ENCODE measurements at regions not wholly inside any gene's neighbourhood (a gene's known extent, or its start where the extent isn't known, plus 50 kb on each side); places are given as distances from the start of the nearest gene placed in this dataset.

DNA sequence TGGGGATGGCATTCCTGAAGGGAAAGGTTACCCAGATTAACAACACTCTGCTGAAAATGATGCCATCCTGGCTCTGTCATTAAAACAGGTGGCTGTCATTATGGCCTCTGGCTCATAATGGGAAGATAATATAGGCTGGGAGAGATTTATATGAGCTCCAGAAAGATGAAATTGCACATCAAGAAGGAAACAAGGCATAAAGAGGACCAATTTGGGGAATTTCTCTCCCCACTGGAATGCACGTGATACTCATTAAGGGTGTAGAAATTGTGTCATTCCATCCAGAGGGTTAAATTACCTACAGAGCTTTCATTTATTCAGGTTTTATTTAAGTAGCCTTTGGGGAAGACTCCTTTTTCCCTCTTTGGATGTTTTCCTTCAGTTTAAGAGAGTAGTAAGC, 71.6 kb upstream of the CELF2 start:
- TF ChIP-seq, protein P1, sequence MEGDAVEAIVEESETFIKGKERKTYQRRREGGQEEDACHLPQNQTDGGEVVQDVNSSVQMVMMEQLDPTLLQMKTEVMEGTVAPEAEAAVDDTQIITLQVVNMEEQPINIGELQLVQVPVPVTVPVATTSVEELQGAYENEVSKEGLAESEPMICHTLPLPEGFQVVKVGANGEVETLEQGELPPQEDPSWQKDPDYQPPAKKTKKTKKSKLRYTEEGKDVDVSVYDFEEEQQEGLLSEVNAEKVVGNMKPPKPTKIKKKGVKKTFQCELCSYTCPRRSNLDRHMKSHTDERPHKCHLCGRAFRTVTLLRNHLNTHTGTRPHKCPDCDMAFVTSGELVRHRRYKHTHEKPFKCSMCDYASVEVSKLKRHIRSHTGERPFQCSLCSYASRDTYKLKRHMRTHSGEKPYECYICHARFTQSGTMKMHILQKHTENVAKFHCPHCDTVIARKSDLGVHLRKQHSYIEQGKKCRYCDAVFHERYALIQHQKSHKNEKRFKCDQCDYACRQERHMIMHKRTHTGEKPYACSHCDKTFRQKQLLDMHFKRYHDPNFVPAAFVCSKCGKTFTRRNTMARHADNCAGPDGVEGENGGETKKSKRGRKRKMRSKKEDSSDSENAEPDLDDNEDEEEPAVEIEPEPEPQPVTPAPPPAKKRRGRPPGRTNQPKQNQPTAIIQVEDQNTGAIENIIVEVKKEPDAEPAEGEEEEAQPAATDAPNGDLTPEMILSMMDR (IDR thresholded peaks at IDR 0.05), result no peak
- no peak for TF ChIP-seq POLR2A (IDR thresholded peaks at IDR 0.05)
